Spinal cord (tissue), 9 donors: ENCODE measurements at regions not wholly inside any gene's neighbourhood (a gene's known extent, or its start where the extent isn't known, plus 50 kb on each side); places are given as distances from the start of the nearest gene placed in this dataset.
"Not testable (repeated sequence)": the region's sequence is repeated elsewhere in the genome, so short reads cannot be mapped to it uniquely, and the experiment has no call there.

Source experiments
- DNase-seq, 6 donors: peaks; one replicate each; pipeline versions ENCODE4 v3.0.0 to v3.0.0-alpha.2; 2013 to 2015; ENCODE audit warnings: low spot score in 6 of 6, low read depth in 4 of 6
- H3K27ac ChIP-seq: one replicate; pipeline ENCODE4 v1.5.1; 2013; ENCODE audit warnings: low read depth, low read length, control low read depth
- H3K27me3 ChIP-seq: one replicate; pipeline ENCODE4 v1.6.1; 2013; ENCODE audit warnings: low read length; ENCODE audit not compliant: control insufficient read depth, insufficient read depth
- H3K36me3 ChIP-seq: one replicate; pipeline ENCODE4 v1.6.1; 2013; ENCODE audit warnings: low read length; ENCODE audit not compliant: control insufficient read depth, insufficient read depth
- H3K4me1 ChIP-seq: one replicate; pipeline ENCODE4 v1.6.1; 2013; ENCODE audit warnings: low read length; ENCODE audit not compliant: control insufficient read depth, insufficient read depth
- H3K4me3 ChIP-seq: one replicate; pipeline ENCODE4 v1.5.1; 2013; ENCODE audit warnings: low read depth, low read length, control low read depth
- H3K9me3 ChIP-seq: one replicate; pipeline ENCODE4 v1.6.1; 2013; ENCODE audit warnings: low read length; ENCODE audit not compliant: control insufficient read depth, insufficient read depth
- WGBS: methylation state at CpG from one replicate; pipeline ENCODE4 v1.1.5; 2013; ENCODE audit warnings: missing lambda C conversion rate; ENCODE audit not compliant: insufficient coverage; 5-methylcytosine and 5-hydroxymethylcytosine counted together
- donor health status: healthy.

GRCh38 chr5:72677447-72677846, 139.0 kb upstream of the TNPO1 start:
- Histone ChIP-seq H3K27ac (no peak overlapping the region), H3K9me3 (peaks cover 3% of the 10 kb centered on the region), H3K27me3 (no peaks in the 10 kb centered on the region), H3K4me3 (no peak overlapping the region), H3K36me3 (no peaks in the 10 kb centered on the region), H3K4me1 (no peaks in the 10 kb centered on the region)
- no CpG with 5 or more reads among the region's 1 CpG for WGBS
- DNase-seq, result no peak

- H3K27me3 ChIP-seq, H3K9me3 ChIP-seq, DNase-seq, H3K4me3 ChIP-seq, H3K27ac ChIP-seq, H3K36me3 ChIP-seq, H3K4me1 ChIP-seq: not testable (repeated sequence)
- 100% methylated on average over 2 of the region's 8 CpGs for whole genome bisulfite sequencing
These were observed 139.6 kb upstream of the TNPO1 start for GRCh38 chr5:72676831-72677230.

GRCh38 chr5:72673623-72674022, 142.8 kb upstream of the TNPO1 start:
- Histone ChIP-seq H3K4me1 (no peaks in the 10 kb centered on the region), H3K27ac (no peak overlapping the region)
- no peak for DNase-seq

GRCh38 chr5:72673180-72673579, 143.3 kb upstream of the TNPO1 start:
- Histone ChIP-seq H3K27ac (no peak overlapping the region), H3K36me3 (no peaks in the 10 kb centered on the region), H3K4me1 (no peaks in the 10 kb centered on the region), H3K9me3 (peaks cover 2% of the 10 kb centered on the region), H3K4me3 (no peak overlapping the region), H3K27me3 (no peaks in the 10 kb centered on the region)
- no peak for DNase-seq

More at GRCh38 chr5:72673623-72674022, 142.8 kb upstream of the TNPO1 start:
- peaks cover 3% of the 10 kb centered on the region for H3K9me3 ChIP-seq
- no peaks in the 10 kb centered on the region for H3K27me3 ChIP-seq
- H3K4me3 ChIP-seq, result no peak overlapping the region
- no peaks in the 10 kb centered on the region for H3K36me3 ChIP-seq

GRCh38 chr5:72667708-72668107, 148.8 kb upstream of the TNPO1 start:
- H3K4me3 ChIP-seq, result no peak overlapping the region
- no peaks in the 10 kb centered on the region for H3K9me3 ChIP-seq
- no peak overlapping the region for H3K27ac ChIP-seq
- H3K36me3 ChIP-seq, result no peaks in the 10 kb centered on the region
- H3K27me3 ChIP-seq, result no peaks in the 10 kb centered on the region
- H3K4me1 ChIP-seq, result no peaks in the 10 kb centered on the region
- no CpG with 5 or more reads among the region's 1 CpG for WGBS
- no peak for DNase-seq

GRCh38 chr5:72662936-72663335, 153.5 kb upstream of the TNPO1 start:
- H3K4me1 ChIP-seq, result no peaks in the 10 kb centered on the region
- WGBS, result 75% methylated on average over 2 of the region's 7 CpGs
- H3K4me3 ChIP-seq, result no peak overlapping the region

GRCh38 chr5:72662305-72662704, 154.2 kb upstream of the TNPO1 start:
- no peaks in the 10 kb centered on the region for H3K27me3 ChIP-seq
- no peaks in the 10 kb centered on the region for H3K9me3 ChIP-seq
- H3K27ac ChIP-seq, result no peak overlapping the region
- no peak overlapping the region for H3K4me3 ChIP-seq
- WGBS, result 80% methylated on average over 1 of the region's 3 CpGs
- no peaks in the 10 kb centered on the region for H3K36me3 ChIP-seq
- no peaks in the 10 kb centered on the region for H3K4me1 ChIP-seq
- DNase-seq, result no peak

More at GRCh38 chr5:72662936-72663335, 153.5 kb upstream of the TNPO1 start:
- no peaks in the 10 kb centered on the region for H3K9me3 ChIP-seq
- no peaks in the 10 kb centered on the region for H3K27me3 ChIP-seq
- DNase-seq, result no peak
- no peak overlapping the region for H3K27ac ChIP-seq
- no peaks in the 10 kb centered on the region for H3K36me3 ChIP-seq

- no peak for DNase-seq
- Histone ChIP-seq H3K36me3 (no peaks in the 10 kb centered on the region), H3K9me3 (no peaks in the 10 kb centered on the region), H3K4me1 (no peaks in the 10 kb centered on the region), H3K27me3 (no peaks in the 10 kb centered on the region), H3K27ac (no peak overlapping the region), H3K4me3 (no peak overlapping the region)
- no CpG with 5 or more reads among the region's 2 CpGs for WGBS
These were observed 154.2 kb upstream of the ZNF366 start for GRCh38 chr5:72661405-72661804.

DNA sequence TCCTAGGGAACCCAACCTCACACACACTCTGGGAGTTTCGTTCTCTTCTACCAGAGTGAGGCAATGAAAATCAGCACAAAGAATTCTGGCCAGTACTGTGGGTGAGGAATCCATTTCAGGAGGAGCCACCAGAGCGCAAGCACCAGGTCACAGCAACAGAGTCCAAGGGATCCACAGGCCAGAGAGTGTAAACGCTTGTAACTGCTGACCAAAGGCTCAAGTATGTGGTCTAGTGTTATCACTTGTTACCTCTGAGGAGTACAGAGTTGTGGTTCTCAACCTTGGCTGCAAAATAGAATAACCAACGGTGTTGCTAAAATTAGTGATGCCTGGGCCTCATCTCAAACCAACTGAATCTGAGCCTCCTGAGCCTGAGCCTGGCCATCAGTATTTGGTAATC, 152.5 kb upstream of the ZNF366 start:
- WGBS, result 90% methylated on average over 3 of the region's 4 CpGs
- no peak overlapping the region for H3K4me3 ChIP-seq
- no peak for DNase-seq

DNA sequence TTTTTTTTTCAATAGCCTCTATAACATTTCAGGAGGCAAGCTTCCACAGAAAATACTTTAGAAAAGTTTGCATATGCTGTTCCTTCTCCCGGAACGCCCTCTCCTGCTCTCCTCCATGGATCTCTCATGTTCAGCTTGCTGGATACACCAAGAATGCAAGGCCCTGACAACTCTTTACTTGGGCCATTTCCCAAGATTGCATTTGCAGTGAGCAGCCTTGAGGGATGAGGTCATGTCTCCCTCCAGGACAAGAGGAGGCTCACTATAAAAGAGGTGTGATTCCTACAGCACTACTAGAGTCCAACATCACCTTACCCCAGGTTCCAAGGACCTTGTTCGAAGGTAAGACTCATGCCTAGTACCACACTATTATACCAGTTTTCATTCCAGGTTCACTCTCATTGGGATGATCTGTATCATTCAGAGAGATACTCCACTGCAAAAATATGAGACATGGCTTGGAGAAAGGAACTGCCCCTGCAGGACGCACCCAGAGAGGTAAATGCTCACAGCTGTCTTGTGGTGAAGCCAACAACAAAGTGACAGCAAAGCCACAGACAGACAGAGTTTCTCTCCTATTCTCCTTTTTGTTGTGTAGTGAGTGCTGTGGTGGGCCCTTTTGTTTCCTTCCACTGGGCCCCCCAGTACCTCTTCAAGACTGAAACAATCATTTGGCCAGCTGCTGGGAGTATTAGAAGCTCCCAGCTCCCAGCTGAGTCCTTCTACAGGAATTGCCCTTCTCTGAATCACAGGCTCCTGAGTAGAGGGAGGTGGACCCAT, 151.7 kb upstream of the ZNF366 start:
- Histone ChIP-seq H3K27me3 (no peaks in the 10 kb centered on the region), H3K27ac (no peak overlapping the region), H3K9me3 (no peaks in the 10 kb centered on the region), H3K36me3 (no peaks in the 10 kb centered on the region), H3K4me1 (no peaks in the 10 kb centered on the region), H3K4me3 (no peak overlapping the region)
- WGBS, result 97% methylated on average over 4 of the region's 4 CpGs
- DNase-seq, result no peak

More for the DNA sequence above, 152.5 kb upstream of the ZNF366 start:
- no peaks in the 10 kb centered on the region for H3K4me1 ChIP-seq
- H3K36me3 ChIP-seq, result no peaks in the 10 kb centered on the region
- H3K9me3 ChIP-seq, result no peaks in the 10 kb centered on the region
- no peak overlapping the region for H3K27ac ChIP-seq
- no peaks in the 10 kb centered on the region for H3K27me3 ChIP-seq
